Activated T-cell treated with anti-CD3 and anti-CD28 coated beads, Interleukin-2, amount 50 U/mL, for 1 hour (primary cell): ENCODE measurements at regions not wholly inside any gene's neighbourhood (a gene's known extent, or its start where the extent isn't known, plus 50 kb on each side); places are given as distances from the start of the nearest gene placed in this dataset.
"Not testable (repeated sequence)": the region's sequence is repeated elsewhere in the genome, so short reads cannot be mapped to it uniquely, and the experiment has no call there.

Experiments
- DNase-seq: peaks from one replicate; pipeline ENCODE4 v3.0.0-alpha.2; 2020

DNA sequence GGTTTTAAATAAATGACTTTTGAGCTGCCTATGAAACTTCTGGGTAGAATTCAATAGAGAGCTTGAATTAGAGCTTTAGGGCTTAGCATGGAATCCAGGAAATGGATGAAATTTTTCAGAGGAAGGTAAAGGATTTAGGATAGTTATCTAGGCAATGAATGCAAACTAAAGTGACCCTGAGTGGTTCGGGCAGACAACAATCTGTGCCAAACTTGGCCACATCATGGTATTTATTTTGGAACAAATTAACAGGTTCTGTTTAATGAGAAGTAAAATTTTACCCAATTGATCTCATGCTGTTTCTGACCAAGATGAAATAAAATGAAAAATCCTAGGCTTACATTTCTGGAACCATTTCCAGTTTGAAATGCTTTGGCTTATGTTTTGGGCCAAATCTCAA lies 934.4 kb downstream of the MAT2B start:
- no peak for DNase-seq

DNA sequence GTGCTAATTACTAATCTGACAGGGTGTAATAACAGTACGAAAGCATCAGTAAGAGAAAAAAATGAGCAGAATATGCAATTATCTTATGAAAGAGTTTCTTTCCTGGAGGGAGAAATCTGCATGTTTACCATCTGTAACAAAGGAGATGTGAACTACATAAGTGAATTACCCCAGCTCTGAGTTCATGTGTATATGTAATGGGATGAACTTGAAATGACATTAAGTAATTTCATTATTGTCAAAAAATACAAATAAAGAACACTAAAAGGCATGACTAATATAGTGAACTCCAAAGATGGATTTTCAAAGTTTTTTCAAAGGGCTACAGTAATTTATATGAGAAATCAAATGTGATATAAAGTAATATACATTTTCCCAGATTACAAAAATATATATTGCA lies 944.0 kb downstream of the MAT2B start:
- DNase-seq: no peak

DNA sequence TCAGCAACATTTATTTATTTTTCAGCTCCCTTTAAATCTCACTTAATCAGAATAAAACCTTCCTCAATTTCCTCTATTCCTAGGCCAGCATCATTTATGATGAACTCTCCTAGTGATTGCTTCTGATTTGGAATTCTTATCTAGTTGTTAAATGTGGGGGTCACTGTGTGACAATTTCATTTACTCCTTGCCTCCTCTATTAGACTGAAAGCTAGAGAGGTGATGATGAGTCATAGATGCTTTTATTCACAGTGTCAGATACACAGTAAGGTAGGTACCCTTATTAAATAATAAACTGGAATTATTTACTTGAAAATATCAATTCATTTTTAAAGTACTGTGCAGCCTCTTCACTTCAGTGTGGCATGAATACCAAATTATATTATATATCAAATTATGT lies 960.6 kb downstream of the MAT2B start:
- DNase-seq: no peak

DNA sequence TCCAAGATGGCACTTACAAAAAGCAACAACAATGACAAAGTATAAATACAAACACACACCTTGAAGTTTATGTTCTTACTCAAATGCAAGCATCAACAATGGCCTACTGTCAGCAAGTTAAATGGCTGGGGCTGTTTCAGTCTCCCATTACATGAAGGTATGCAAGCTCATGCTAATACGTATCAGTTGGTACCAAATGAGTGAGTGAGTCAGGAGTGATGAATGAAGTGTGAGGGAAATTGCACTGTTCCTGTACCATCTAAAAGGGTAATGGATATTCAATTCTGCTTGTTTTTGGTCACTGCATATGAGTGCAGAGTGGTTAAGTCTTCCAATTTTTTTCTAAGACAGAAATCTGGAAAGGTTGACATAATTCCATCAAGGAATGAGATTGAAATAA lies 964.9 kb downstream of the MAT2B start:
- DNase-seq: no peak

DNA sequence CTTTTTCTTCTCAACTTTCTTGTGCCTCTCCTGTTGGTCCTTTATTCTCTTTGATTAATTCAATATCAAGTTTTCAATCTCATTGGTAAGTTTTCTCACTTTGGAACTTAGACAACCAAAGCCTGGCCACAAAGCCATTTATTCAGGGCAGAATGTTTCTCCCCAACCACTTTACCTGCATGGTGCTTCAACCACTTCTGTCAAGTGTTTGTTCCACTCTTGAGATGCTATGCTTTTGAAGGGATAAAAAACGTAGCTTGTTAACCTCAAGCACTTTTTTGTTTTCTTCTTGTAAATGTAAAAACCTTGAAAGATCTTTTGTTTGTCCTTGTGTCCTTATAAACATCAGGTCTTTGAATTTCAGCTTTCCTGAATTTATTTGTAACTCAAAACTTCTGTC lies 966.7 kb downstream of the MAT2B start:
- no peak for DNase-seq

DNA sequence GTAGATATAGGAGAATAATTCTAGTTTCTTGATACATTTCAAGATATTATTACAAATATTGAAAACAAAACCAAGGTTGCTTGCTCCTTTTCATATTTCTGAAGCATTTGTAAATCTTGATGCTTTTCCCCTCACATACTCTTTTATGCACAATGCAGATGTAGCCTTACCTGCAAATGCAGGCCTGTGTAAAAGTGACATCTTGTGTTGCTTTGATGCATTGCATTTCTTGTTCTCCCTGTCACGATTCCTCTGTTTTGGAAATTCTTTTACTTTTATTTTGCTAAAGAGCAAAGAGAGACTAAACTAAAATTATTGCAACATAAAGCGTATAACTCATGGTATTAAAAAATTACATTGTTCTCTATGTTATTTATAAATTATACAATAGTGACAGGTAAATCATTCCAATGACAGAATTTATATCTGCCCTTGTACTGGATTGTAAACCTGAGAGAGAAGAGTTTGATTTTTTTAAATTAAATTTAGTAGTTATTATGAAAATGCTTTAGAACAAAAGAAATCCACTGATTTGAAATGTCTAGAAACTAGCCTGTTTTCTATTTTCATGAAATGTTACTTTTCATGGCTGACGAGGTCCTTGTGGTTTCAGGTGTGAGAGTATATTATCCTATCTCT lies 970.0 kb downstream of the MAT2B start:
- no peak for DNase-seq

DNA sequence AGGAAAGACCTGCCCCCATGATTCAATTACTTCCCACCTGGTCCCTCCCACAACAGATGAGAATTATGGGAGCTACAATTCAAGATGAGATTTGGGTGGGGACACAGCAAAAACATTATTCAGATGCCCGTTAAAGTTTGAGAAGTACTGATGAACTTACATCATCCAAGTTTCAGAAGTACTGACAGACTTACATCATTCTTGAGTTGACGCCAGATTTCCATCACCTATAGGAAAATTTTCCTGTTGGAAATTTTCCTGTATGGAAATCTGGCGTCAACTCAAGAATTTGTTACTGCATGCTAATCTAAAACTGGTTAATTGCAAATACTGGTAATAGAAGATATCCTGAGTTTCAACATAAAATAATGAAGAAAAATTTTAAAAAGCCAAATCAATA lies 975.9 kb downstream of the MAT2B start:
- no peak for DNase-seq

DNA sequence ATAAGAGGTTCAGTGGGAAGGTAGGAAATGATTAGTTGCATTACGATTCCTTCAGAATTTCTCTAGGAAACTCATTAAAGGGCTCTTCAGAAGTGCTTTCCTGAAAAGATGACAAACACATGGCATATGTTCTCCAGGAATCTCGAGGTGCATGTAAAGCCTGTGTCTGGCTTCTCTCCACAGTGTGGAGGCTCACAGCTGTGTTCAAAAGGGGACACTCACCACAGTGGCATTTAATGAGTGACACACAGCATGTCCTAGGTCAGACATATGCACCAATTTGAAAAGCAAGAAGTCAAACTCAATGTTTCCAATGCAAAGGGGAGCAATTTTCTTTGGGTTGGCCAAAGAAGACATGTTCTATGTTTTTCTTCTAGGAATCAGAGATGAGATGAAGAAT lies 976.9 kb downstream of the MAT2B start:
- DNase-seq: no peak

DNA sequence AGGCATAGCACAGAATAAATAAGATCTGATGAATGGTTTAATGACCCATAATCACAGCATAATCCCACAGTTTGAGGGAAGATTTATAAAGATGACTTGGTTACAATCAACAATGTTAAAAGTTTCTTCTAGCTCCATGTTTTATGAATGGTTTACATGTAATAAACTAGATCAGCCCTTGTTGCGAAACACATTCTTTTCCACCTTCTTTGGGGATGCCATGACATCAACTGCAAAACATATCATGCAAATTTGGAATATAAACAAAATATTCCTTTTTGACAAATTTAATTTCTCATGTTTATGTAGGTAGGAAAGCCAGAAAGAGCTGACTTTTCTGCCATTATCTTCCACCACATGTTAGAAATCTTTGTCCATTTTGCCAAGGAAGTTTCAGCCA lies 979.5 kb downstream of the MAT2B start:
- no peak for DNase-seq

DNA sequence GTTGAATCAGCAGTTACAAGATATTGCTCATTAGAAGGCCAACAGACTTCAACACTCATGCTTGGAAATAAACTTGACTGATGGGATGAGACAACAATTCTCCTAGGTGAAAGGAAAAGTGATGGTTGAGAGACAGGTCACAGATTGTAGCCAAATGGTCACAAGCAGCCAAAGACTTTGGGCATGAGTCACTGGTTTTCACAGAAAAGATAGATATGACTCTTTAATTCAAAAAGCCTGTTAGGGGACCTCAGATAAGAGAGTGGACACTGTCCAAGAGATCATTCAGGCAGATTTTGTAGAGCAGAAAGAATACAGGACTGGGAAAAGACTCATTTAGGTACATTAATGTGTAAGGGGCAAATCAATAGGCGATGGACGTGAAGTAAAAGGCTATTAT lies 982.5 kb downstream of the MAT2B start:
- DNase-seq: no peak

DNA sequence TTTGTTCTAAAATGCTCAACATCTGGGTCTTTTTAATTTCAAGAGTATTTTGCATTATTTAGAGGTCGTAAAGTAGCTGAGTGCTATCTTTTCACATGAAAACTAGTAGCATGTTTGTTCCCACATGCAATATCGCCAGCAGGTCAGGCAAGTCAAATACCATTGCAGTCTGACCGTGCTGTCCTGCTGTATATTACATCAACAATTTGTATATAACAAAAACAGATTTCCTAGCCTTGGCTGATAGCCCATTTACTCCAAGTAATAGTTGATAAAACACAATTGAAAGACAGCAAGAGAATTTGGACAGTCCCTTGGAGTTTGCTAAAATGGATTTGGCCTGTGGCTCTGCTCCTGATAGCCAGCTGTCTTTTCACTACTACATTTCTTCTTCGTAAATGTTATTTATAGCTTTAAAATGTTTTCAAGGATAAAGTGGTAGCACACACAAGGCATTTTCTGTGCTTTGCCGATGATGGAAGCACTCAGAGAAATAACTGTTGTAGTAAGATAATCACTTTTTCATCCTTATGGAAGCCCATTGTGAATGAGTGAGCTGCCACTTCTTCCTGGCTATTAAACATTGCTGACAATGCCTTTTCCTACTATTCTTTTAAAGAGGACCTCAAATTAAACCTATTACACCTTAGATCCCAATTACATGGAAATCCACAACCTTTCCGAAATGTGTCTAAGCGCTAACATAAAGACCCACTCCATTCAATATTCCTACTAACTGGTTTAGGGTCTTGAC lies 992.1 kb downstream of the MAT2B start:
- DNase-seq: no peak

DNA sequence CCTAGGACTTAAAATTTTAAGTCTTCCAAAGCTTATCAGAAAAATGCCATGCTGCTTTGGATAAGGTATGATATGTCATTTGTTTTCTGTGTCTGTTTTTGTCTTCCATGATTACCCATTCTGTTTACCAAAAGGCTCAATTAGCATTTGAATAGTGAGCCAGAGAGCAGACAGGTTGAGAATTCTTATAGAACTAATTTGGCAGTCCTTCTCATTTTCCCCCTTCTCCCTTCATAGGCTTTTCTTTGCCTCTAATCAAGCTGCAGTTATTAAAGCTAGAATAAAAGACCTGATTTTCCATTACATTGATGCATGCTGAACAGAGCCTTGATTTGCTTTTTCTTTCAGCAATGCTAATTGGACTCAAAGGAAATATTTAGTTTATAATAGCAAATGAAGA lies 993.0 kb downstream of the MAT2B start:
- DNase-seq: no peak

DNA sequence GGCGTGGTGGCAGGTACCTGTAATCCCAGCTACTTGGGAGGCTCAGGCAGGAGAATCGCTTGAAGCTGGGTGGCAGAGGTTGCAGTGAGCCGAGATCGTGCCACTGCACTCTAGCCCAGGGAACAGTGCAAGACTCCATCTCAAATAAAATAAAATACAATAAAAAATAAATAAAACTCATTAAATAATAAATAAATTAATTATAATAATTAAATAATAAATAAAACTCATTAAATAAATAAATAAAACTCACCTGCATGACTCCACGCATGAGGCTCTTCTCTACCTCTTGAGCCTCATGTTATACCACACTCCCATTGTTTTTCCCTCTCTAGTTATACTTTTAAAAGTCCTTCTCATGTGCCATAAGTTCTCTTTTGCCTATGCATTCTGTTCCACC lies 995.4 kb downstream of the MAT2B start:
- DNase-seq: no peak

DNA sequence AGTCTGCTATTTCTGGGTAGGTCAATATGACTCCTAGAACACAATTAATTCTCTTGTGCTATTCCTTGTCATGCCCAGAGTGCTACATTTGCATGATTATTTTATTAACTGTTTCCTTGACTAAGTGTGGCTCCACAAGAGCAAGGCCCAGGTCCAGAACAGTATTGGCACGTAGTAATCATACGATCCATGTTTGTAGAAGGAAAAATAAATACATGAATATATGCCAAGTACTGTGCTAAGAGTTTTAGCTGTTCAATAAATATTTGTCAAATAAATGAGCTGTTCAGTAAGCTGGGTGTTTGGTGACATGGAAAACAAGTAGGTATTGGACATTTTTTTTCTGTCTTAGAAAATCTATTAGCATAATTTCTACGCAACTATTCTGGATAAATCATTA lies 995.9 kb downstream of the MAT2B start:
- DNase-seq: no peak

DNA sequence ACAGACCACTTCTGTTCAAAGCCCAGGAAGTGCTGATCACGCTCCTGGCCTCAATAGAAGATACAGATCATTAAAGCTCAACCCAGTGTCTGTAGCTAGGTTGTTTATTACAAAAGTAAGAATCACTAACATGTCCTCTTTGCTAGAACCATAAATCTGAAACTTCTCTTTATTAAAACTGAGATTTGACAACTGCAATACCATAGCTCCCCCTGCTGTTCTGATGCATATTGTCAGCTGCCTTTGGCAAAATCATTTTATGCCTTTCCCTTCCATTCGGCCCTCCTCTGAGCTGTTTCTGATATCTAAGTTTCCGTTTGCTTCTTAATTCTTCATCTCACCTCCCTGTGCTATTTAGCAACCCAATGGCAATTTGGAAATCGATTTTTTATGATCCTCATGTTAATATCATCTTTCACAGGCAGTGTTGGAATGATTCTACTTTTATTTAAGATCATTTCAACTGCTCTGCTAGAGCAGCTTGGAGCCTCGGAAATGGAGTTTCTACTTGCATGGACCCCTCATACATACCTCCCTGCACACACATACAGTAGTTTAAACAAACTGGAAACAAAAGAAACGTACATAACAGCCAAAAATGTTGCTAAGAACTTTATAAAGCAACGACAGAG lies 998.8 kb downstream of the MAT2B start:
- DNase-seq: no peak

DNA sequence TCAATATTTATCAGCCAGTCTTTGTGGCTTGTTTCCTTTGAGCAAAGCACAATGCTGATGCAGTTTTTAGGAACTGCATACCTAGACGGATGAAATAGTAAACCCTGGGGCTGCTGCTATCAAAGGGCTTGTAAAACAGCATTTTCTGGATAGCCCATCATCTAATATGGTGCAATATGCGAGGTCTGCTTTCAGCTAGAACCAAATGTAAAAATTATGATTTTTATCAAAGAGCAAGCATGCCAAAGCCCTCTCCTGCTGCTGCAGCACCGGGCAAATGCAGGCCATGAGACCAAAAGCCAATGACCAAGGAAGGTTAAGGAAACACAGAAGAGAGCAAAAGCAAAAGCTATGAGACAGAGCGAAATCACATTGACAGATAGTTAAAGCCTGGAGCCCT lies 1000.4 kb downstream of the MAT2B start:
- DNase-seq: no peak

DNA sequence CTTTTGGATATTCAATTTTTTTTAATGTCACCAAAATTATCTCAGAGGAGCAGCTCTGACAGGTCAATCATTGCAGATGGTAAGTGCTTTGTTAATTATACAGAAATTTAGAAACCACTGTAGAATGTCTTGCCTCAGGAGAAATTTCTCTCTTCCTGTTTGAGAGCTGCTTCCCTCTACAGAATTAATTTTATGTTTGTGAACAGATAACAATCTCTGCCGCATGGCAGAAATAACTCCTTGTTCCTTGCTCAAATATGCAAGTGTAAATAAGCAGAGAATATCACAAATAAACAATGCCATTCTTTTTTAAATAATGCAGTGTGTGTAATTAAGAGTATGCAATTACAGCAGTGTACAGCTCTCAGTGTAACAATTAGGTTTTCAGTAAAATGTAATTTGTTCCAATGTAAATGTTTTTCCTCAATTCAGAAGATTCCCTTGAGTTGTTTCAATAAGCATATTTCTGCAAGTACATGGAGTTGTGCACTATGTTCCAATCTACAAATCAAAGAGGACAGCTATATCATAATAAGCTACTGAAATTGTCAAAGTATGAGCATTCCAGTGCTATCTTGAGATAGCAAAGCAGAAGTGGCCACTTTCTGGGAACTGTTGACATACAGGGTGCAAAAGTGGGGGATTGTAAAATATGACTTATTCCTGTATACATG lies 1012.8 kb downstream of the MAT2B start:
- no peak for DNase-seq

DNA sequence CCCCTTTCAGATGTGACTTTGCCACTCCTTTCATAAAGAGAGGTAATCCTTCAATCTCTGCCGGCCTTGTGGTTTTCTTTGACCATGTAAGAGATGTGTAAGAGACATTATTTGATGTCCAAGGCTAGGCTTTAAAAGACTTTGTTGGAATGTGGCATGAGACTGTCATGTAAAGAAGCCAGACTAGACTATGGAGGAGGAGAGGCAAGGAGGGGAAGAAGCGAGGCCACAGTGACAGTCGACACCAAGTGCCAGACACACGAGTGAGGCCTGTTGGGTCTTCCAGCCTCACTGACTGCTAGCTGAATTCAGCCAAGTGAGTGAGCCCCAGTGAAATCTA lies 1013.3 kb downstream of the MAT2B start:
- no peak for DNase-seq

DNA sequence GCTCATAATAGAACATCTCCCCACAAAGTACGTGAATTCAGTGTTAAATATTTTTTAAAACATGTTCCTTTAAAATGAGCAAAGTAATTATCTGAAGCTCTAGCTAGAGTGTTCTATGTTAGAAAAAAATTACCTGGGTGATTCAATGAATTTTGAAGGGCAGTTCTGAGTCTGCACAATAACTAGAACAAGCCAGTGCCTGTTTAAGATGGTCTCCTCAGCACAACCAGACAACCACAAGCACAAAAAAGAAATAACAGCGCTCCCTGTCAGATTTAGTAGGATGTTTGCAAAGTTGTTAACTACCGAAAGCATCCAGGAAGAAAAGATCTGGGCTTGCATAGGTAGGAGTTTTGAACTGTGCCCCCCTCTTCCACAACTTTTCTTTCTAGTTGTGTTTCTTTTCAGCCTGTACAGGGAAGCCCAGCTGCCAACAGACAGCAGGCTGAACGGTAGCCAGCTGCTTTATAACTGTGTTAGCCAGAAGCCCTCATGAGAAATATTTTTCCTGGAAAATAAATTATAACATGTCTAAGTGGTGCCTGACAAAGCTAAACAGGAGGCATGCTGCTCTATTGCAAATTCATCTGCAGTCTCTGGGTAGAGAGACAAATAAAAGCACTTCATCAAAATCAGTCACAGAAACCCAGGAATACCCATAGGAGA lies 1026.9 kb downstream of the MAT2B start:
- no peak for DNase-seq

DNA sequence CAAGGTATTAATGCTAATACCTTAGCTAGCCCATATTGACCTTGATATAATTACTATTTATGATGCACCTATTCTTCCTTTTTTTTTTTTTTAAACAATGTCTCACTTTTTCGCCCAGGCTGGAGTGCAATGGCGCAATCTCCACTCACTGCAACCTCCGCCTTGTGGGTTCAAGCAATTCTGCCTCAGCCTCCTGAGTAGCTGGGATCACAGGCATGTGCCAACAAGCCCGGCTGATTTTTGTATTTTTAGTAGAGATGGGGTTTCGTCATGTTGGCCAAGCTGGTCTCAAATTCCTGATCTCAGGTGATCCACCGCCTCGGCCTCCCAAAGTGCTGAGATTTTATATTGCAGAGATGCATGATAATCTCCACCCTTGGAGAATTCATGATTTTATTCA lies 1028.0 kb downstream of the MAT2B start:
- not testable (repeated sequence) for DNase-seq

DNA sequence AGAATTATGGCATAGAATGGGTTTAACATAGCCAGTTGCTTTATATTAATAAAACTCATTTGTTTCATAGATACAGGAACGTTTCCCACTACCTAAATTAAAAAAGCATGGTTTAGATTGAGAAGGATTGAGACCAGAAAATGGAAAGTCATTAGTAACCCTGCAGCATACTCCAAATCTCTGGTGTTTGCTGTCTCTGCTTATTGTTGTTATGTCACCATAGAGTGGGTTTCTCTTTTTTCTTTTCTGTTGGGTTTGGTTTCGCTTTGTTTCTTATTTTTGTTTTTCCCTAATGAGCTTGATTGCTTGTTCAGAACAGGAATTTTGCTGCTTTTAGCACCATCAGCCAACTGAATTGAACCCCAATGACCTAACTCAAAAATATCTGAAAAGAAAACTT lies 1034.8 kb downstream of the MAT2B start:
- DNase-seq: no peak

DNA sequence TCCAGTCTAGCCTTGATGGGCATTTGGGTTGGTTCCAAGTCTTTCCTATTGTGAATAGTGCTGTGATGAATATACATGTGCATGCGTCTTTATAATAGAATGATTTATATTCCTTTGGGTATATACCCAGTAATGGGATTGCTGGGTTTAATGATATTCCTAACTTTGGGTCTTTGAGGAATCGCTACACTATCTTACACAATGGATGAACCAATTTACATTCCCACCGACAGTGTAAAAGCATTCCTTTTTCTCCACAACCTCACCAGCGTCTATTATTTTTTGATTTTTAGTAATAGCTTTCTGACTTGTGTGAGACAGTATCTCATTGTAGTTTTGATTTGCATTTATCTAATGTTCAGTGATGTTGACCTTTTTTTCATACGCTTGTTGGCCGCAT lies 1040.1 kb downstream of the MAT2B start:
- no peak for DNase-seq

DNA sequence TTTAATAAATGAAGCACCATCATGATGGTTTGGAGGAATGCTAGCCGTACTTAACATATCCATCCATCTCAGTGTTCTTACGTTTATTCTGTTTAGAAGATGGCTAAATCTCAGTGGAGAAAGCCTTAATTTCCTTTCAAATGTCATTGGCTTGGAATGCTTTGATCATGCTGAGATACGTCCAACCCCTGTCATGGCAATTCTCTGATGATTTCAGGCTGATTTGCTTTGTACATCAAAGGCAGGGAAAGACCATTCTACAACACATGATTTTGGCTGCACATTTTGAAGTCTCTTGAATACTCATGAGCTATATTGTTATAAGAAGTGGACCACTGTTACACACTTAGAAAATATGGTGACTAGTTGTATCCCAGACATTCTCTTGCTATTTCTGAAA lies 1048.4 kb downstream of the MAT2B start:
- no peak for DNase-seq

DNA sequence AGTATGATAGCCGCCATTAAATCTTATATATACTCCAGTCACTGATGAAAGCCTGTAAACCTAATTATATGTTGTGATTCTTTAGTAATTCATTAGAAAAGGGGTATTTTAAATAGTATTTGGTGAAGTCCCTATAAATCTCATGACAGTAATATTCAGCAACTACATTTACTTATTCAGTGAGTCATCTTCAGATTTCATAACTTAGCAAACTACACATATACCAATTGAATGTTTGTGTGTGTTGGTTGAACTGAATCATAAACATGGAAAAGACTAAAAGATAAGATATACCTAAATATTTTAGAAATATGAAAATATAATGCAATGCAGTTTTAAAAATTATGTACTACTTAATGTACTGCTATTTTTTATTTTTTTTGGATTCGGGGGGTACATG lies 1050.4 kb downstream of the MAT2B start:
- no peak for DNase-seq
